Uterus (tissue), 3 donors: ENCODE measurements at regions not wholly inside any gene's neighbourhood (a gene's known extent, or its start where the extent isn't known, plus 50 kb on each side); places are given as distances from the start of the nearest gene placed in this dataset.
"Not testable (repeated sequence)": the region's sequence is repeated elsewhere in the genome, so short reads cannot be mapped to it uniquely, and the experiment has no call there.

Source experiments
- DNase-seq, 2 donors: peaks; one replicate each; pipeline ENCODE4 v3.0.0-alpha.2; 2019 to 2020
- H3K27ac ChIP-seq, 2 donors: fragments of 200-600 bp; sonication (generic); 1 replicate in 1 of 2; 2 replicates in 1 of 2; pipeline ENCODE4 v1.5.1; 2016 to 2018
- H3K27me3 ChIP-seq, 2 donors: fragments of 200-600 bp; sonication (generic); one replicate each; pipeline ENCODE4 v1.5.1; 2018 to 2019; ENCODE audit warnings: control low read depth in 1 of 2
- H3K36me3 ChIP-seq, 2 donors: fragments of 200-600 bp; sonication (generic); one replicate each; pipeline ENCODE4 v1.5.1; 2019; ENCODE audit warnings: control low read depth in 1 of 2
- H3K4me1 ChIP-seq, 2 donors: fragments of 200-600 bp; sonication (generic); one replicate each; pipeline ENCODE4 v1.5.1; 2018 to 2019; ENCODE audit warnings: control low read depth in 1 of 2
- H3K4me3 ChIP-seq, 2 donors: fragments of 200-600 bp; sonication (generic); 1 replicate in 1 of 2; 2 replicates in 1 of 2; pipeline ENCODE4 v1.5.1; 2018 to 2019; ENCODE audit warnings: mild to moderate bottlenecking in 1 of 2
- H3K9me3 ChIP-seq, 2 donors: fragments of 200-600 bp; sonication (generic); one replicate each; pipeline ENCODE4 v1.5.1; 2019; ENCODE audit warnings: control low read depth in 1 of 2
- POLR2A ChIP-seq, 2 donors: fragments of 450-650 bp; IDR thresholded peaks; one replicate each; pipeline ENCODE4 v1.6.1; 2016; ENCODE audit warnings: antibody characterized with exemption in 2 of 2, mild to moderate bottlenecking in 1 of 2, moderate library complexity in 1 of 2
- intact Hi-C: fragments of 100-400 bp; cut with DNase I; formaldehyde crosslinking; loops from one replicate; pipeline ENCODE4 v1.15.1; 2023; ENCODE audit warnings: low total_unique reads
- TF ChIP-seq, protein P1 (sequence below), 4 experiments: fragments of 200-600 bp in 2 of 4; fragments of 450-650 bp in 2 of 4; sonication (generic) in 2 of 4; IDR thresholded peaks; one replicate each; pipeline ENCODE4 v1.5.1; 2016 to 2019; ENCODE audit warnings: antibody characterized with exemption in 4 of 4, mild to moderate bottlenecking in 2 of 4, moderate library complexity in 1 of 4
- donor health status: DM: yes; HTN: yes; CAD: no.

DNA sequence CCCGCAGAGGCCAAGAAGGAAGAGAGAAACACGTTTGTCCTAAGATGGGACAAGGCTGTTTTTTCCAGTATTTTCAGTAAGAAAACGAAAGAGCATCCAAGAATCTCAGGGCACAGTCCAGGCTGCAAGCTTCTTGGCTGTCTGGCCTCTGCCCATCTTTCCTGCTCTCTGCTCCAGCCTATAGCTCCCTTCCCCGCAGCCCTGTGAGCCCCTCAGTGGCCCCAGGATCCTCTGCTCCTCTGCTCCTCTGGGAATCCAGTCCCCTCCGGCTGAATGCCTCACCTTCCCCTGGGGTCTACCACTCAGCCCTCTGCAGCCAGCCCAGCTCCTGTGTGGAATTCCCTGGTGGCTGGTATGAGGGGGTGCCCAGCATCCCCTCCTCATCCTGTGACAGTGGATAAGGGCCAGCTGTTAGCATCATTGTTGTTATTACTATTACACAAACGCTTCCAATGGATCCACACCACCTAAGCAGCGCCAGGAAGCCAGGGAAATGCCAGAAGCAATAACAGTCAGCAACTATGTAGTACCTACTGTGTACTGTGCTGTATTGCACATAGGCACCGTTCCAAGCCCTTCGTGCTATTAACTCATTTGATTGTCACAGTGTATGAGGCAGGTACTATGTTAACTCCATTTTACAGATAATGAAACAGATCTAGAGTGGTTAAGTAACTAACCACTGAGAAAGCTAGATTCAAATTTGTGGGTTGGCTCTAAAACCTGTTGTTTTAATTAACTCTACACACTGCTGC, 60.3 kb upstream of the PTPN1 start:
- H3K36me3 ChIP-seq = no peaks in the 10 kb centered on the region
- no peaks in the 10 kb centered on the region for H3K27me3 ChIP-seq
- intact Hi-C loops = no loop called here
- TF ChIP-seq, protein P1, sequence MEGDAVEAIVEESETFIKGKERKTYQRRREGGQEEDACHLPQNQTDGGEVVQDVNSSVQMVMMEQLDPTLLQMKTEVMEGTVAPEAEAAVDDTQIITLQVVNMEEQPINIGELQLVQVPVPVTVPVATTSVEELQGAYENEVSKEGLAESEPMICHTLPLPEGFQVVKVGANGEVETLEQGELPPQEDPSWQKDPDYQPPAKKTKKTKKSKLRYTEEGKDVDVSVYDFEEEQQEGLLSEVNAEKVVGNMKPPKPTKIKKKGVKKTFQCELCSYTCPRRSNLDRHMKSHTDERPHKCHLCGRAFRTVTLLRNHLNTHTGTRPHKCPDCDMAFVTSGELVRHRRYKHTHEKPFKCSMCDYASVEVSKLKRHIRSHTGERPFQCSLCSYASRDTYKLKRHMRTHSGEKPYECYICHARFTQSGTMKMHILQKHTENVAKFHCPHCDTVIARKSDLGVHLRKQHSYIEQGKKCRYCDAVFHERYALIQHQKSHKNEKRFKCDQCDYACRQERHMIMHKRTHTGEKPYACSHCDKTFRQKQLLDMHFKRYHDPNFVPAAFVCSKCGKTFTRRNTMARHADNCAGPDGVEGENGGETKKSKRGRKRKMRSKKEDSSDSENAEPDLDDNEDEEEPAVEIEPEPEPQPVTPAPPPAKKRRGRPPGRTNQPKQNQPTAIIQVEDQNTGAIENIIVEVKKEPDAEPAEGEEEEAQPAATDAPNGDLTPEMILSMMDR (IDR thresholded peaks at IDR 0.05) = no peak
- TF ChIP-seq POLR2A (IDR thresholded peaks at IDR 0.05) = no peak
- H3K9me3 ChIP-seq = no peaks in the 10 kb centered on the region
- no peak for DNase-seq
- no peak overlapping the region for H3K4me3 ChIP-seq
- H3K4me1 ChIP-seq = peaks cover 0 to 4% of the 10 kb centered on the region in 2 donors
- H3K27ac ChIP-seq = peak overlapping the region; percentile 89 to 91

DNA sequence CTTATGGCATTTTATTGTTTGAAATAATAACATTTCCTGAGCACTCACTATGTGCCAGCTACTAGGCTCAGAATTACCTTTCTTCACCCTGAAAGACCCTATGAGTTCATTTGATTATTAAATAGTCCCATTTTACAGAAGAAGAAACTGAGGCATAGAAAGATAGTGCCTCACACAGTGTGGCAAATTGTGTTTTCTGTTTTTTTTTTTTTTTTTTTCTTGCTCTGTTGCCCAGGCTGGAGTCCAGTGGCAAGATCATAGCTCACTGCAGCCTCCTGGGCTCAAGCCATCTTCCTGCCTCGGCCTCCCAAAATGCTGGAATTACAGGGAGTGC, 59.7 kb upstream of the PTPN1 start:
- peak overlapping the region; percentile 89 to 91 for H3K27ac ChIP-seq
- no peak for DNase-seq
- no peaks in the 10 kb centered on the region for H3K36me3 ChIP-seq
- no peaks in the 10 kb centered on the region for H3K9me3 ChIP-seq
- intact Hi-C loops = no loop called here
- H3K27me3 ChIP-seq = no peaks in the 10 kb centered on the region
- TF ChIP-seq POLR2A (IDR thresholded peaks at IDR 0.05) = no peak
- TF ChIP-seq, protein P1 (IDR thresholded peaks at IDR 0.05) = no peak
- H3K4me1 ChIP-seq = peaks cover 0 to 4% of the 10 kb centered on the region in 2 donors
- no peak overlapping the region for H3K4me3 ChIP-seq

DNA sequence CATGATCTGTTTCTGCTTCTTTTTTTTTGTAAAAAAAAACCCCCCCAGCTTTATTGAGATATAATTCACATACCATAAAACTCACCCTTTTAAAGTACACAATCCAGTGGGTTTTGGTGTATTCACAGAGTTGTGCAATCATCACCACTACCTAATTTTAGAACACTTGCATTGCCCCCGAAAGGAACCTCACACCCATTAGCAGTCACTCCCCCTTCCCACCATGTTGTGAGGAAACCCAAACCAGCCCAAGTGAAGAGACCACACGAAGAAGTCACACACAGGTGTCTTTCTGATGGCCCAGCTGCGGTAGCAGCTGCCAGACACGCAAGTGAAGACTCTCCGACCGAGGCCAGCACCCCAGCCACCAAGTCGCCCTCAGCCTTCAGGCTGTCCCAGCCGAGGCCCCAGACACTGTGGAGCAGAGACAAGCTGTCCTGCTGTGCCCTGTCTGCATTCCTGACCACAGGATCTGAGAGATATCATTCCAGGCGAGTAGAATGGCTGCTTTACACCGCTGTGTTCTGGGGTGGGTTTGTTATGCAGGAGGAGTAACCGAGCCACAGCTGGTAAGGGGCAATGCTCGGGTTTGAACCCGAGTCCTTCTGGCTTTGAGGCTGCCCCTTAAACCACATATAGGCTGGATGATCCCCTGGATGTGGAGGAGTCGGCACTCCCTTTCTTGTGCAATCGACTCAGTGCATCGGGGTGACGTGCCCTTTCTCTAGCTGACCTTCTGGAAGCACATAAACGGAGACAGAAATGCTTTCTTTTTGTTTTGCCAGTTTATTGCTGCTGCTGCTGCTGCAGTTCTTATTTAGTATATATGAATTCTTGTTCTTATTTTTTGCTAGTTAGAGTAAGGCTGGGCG, 59.1 kb upstream of the PTPN1 start:
- Histone ChIP-seq H3K4me1 (peaks cover 0 to 4% of the 10 kb centered on the region in 2 donors), H3K27me3 (no peaks in the 10 kb centered on the region), H3K9me3 (no peaks in the 10 kb centered on the region), H3K4me3 (no peak overlapping the region), H3K27ac (peak overlapping the region; percentile 89 to 91), H3K36me3 (no peaks in the 10 kb centered on the region)
- TF ChIP-seq, protein P1 (IDR thresholded peaks at IDR 0.05) = no peak
- no peak for TF ChIP-seq POLR2A (IDR thresholded peaks at IDR 0.05)
- peak; percentile 72 to 83 for DNase-seq
- intact Hi-C loops = no loop called here

DNA sequence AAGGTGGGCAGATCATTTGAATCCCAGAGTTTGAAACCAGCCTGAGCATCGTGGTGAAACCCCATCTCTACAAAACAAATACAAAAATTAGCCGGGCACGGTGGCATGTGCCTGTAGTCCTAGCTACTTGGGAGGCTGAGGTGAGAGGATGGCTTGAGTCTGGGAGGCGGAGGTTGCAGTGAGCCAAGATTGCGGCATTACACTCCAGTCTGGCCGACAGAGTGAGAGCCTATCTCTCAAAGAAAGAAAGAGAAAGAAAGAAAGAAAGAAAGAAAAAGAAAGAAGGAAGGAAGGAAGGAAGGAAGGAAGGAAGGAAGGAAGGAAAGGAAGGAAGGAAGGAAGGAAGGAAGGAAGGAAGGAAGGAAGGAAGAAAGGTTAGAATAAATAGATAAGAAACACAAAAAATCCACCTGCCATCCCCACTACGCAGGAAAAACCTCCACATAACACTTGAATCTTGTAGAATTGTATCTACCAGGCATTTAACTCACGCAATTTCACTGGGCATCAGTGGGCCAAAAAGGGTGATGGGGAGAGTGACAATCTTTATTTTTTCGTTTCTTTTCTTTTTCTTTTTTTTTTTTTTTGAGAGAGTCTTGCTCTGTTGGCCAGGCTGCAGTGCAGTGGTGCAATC, 58.3 kb upstream of the PTPN1 start:
- DNase-seq, H3K36me3 ChIP-seq, H3K27me3 ChIP-seq, intact Hi-C loops, H3K9me3 ChIP-seq, H3K4me3 ChIP-seq, H3K4me1 ChIP-seq: not testable (repeated sequence)
- peak overlapping the region; percentile 89 to 91 for H3K27ac ChIP-seq

DNA sequence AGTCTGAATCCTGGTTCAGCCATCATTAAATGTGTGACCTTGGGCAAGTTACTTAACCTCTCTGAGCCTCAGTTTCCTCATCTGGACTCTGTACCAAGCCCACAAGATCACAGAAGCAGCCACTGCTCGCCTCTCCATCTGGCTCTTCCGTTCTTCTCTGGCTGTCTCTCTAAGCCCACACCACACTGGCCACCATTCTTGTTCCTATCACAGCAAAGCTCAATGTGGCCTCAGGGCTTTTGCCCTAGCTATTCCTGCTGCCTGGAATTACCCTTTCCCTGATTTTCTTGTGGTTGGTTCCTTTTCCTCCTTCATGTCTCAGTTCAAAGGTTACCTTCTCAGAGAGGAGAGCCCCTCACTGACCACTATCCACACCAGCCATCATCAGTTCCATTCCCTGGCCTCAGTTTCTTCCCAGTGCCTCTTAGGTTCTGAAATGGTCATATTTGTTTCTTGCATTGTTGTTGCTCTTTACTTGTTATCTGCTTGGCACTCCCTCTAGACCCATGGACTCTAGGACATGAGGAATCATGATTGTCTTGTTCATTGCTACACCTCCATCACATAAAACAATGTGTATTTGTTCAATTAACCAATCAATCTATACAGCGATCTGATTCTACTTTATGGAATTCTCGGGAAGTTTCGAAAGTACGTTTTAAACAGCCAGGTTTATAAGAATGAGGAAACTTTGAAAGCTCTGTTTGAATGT, 56.5 kb upstream of the PTPN1 start:
- H3K36me3 ChIP-seq = no peaks in the 10 kb centered on the region

DNA sequence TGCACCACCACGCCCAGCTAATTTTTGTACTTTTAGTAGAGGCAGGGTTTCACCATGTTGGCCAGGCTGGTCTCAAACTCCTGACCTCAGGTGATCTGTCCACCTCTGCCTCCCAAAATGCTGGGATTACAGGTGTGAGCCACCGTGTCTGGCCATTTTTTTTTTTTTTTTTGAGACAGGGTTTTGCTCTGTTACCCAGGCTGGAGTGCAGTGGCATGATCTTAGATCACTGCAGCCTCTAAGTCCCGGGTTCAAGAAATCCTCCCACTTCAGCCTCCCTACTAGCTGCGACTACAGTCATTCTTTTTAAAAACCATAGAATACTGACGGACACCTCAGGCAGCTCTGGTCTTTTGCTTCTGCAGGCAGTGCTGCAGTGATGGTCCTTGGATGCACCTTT, 54.9 kb upstream of the PTPN1 start:
- H3K4me1 ChIP-seq, H3K27me3 ChIP-seq, H3K36me3 ChIP-seq, H3K9me3 ChIP-seq, H3K4me3 ChIP-seq, H3K27ac ChIP-seq, intact Hi-C loops, DNase-seq: not testable (repeated sequence)

More for the DNA sequence above, 56.5 kb upstream of the PTPN1 start:
- peaks cover 0 to 4% of the 10 kb centered on the region in 2 donors for H3K4me1 ChIP-seq
- no peaks in the 10 kb centered on the region for H3K9me3 ChIP-seq
- DNase-seq = no peak
- intact Hi-C loops = no loop called here
- H3K4me3 ChIP-seq = no peak overlapping the region
- H3K27me3 ChIP-seq = no peaks in the 10 kb centered on the region
- TF ChIP-seq, protein P1 (IDR thresholded peaks at IDR 0.05) = no peak
- TF ChIP-seq POLR2A (IDR thresholded peaks at IDR 0.05) = no peak
- H3K27ac ChIP-seq = no peak overlapping the region
